ENCODE measurements at regions not wholly inside any gene's neighbourhood (a gene's known extent, or its start where the extent isn't known, plus 50 kb on each side); places are given as distances from the start of the nearest gene placed in this dataset.
"Not testable (repeated sequence)": the region's sequence is repeated elsewhere in the genome, so short reads cannot be mapped to it uniquely, and the experiment has no call there.

GRCh38 chr2:235105821-235106359 is 154.1 kb downstream of the SH3BP4 start:
- no peak for DNase-seq (ENCODE audit: low read depth in 2 of 2)

GRCh38 chr2:235106874-235107639 is 155.2 kb downstream of the SH3BP4 start:
- no peak for DNase-seq (ENCODE audit: low read depth in 2 of 2)

GRCh38 chr2:235107640-235107951 is 155.8 kb downstream of the SH3BP4 start:
- no peak for DNase-seq (ENCODE audit: low read depth in 2 of 2)

GRCh38 chr2:235109561-235109960 is 157.7 kb downstream of the SH3BP4 start:
- not testable (repeated sequence) for DNase-seq (ENCODE audit: low read depth in 2 of 2)

GRCh38 chr2:235112365-235112764 is 160.5 kb downstream of the SH3BP4 start:
- no peak for DNase-seq (ENCODE audit: low read depth in 2 of 2)

- no peak for DNase-seq (ENCODE audit: low read depth in 2 of 2)
Measured at GRCh38 chr2:235113854-235114253, 162.0 kb downstream of the SH3BP4 start.

GRCh38 chr2:235114286-235114685 is 162.5 kb downstream of the SH3BP4 start:
- no peak for DNase-seq (ENCODE audit: low read depth in 2 of 2)

DNA sequence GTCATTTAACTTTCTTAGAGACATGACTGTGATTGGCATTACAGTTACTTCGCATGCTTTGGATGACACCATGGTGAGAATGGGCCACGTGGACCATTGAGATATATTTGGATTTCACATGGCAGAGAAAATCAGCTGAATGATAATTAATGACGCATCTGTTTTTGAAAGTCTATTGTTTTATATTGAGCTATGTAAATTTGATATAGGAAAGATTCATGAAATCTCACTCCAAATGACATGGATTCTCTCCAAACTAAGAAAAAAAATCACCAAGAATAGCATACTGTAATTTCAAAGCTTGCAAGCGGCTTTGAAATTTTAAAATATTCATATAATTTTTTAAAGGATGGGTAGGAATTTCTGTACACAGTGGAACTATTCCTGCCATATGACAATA is 163.7 kb downstream of the SH3BP4 start:
- no peak for DNase-seq (ENCODE audit: low read depth in 2 of 2)

- no peak for DNase-seq (ENCODE audit: low read depth in 2 of 2)
Measured at GRCh38 chr2:235116885-235117492, 165.2 kb downstream of the SH3BP4 start.

DNA sequence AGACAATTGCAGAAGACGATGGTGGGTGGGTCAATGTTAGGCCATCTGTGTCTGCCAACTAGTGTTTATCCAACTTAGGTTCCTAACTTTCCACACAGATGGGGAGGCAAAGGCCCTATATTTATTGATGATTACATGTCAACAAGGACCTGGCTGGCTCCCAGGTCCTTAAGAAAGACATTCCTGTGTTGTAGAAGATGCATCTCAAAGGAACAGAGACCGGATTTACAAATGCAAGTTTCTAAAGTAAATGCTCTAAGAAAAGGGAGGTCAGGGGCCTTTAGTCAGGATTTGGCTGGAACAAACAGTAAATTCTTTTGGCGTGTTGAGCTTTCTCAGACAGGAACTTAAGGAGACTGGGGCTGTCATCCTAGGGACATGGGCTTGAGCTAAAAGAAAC is 175.0 kb downstream of the SH3BP4 start:
- DNase-seq (ENCODE audit: low read depth in 2 of 2): no peak

- DNase-seq (ENCODE audit: low read depth in 2 of 2): no peak
Measured at GRCh38 chr2:235127931-235128330, 176.1 kb downstream of the SH3BP4 start.

- no peak for DNase-seq (ENCODE audit: low read depth in 2 of 2)
Measured at GRCh38 chr2:235129850-235130249, 178.0 kb downstream of the SH3BP4 start.

GRCh38 chr2:235131334-235132305 is 179.8 kb downstream of the SH3BP4 start:
- DNase-seq (ENCODE audit: low read depth in 2 of 2): no peak

GRCh38 chr2:235132651-235133050 is 180.8 kb downstream of the SH3BP4 start:
- DNase-seq (ENCODE audit: low read depth in 2 of 2): no peak

GRCh38 chr2:235133837-235134236 is 182.0 kb downstream of the SH3BP4 start:
- no peak for DNase-seq (ENCODE audit: low read depth in 2 of 2)

DNA sequence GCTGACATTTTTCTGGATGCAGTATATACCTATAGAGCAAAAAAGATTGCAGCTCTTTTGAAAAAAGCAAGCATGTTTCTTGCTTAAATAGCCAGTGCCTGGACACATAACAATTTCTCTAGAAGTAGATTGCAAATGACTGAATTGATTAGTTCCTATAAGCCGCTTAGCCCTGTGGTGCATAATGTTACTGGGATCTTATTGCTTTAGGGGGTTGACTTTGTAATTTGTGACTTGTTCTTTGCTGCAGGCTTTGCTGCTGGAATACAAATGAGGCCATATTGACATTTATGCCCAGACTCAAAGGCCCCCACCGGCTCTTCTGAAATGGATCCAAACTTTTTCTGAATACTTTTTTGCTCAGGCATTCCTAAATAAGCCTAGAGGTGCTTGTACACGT is 182.6 kb downstream of the SH3BP4 start:
- no peak for DNase-seq (ENCODE audit: low read depth in 2 of 2)

DNA sequence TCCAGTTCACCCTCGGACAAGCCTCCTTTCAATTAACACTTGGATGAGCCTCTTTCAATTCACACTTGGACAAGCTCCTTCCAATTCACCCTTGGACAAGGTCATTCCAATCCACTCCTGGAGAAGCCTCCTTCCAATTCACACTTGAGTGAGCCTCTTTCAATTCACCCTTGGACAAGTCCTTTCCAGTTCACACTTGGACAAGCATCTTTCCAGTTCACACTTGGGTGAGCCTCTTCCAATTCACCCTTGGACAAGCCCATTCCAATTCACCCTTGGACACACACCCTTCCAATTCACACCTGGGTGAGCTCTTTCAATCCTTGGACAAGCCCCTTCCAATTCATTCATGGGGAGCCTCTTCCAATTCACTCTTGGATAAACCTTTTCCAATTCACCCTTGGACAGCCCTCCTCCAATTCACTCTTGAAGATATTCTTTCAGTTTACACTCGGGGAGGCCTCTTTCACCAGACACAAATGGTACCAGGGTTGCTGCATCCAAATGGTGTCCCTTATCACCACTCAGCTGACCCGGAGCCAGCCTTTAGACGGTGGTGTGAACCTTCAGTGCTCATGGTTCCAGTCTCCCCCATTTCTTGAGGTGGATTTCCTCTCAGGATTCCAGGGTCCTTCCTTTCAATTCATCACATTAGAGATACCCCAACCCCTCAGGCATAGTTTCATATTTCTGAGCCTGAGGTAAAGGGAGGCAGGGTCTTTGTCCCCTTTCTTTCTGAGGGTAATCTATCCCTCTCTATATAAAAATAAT is 183.6 kb downstream of the SH3BP4 start:
- no peak for DNase-seq (ENCODE audit: low read depth in 2 of 2)

GRCh38 chr2:235135990-235136561 is 184.3 kb downstream of the SH3BP4 start:
- peak; percentile 3 to 33 for DNase-seq (ENCODE audit: low read depth in 2 of 2)

DNA sequence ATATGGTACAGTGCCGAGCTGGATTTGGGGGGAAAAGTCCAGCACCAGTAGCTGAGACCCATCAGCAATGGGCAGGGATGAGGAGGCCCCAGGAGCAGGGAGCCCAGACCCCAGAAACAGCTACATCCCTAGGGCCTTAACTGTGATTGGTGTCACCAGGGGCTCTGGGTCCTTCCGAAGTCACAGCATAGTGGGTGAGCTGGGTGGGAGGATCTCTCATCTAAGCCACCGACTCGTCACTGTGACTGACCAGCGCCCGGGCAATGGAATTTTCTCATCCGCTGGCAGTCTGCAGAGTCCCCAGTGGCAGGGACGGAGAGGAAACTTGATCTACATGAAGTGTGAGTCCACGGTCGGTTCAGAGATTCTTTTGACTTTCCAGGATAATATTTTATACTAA is 186.5 kb downstream of the SH3BP4 start:
- no peak for DNase-seq (ENCODE audit: low read depth in 2 of 2)

DNA sequence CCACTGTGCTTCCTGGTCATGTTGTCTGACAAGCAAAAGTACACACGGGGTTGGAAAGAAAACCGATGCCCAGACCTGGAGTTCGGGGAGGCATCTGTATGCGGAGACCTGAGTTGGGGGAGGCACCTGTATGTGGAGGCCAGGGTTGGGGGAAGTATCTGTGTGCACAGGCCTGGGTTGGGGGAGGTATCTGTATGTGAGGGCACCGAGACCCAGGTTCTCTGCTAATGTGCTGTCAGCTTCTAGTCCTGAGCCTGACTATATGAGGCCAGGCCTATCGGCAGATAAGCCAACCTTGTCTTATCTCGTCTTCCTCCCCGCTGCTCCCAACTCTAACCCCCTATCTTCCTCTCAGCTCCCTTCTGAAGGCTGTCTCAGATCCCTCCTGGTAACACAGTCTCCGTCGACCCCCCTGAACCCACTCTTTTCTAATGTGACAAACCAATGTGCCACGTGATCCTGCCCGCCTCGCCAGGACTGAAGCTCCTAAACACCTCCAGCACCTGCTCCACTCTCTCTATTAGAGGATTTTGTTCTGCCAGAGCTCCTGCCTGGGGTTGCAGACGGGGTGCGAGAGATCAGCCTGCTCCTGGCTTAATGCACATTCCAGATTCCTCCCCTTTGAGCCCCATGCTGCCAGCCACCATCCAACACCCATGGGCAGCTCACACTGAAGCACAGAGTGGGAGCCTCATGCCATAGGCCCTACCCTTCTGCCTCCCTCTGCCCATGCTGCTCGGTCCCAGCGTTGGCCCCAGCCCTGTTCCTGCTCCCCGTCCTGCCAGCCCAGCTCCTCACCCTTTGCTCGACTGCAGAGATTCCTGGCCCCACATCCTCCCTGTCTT is 188.4 kb downstream of the SH3BP4 start:
- no peak for DNase-seq (ENCODE audit: low read depth in 2 of 2)
